ENCODE measurements at regions not wholly inside any gene's neighbourhood (a gene's known extent, or its start where the extent isn't known, plus 50 kb on each side); places are given as distances from the start of the nearest gene placed in this dataset.

GRCh38 chr4:4719436-4719835, 140.0 kb upstream of the MSX1 start:
- Histone ChIP-seq H2BK15ac (ENCODE audit: low read length) (no peak overlapping the region), H3K4ac (ENCODE audit: low read length) (no peak overlapping the region), H3K36me3 (replicated peaks in 1 of 2; ENCODE audit: control insufficient read depth in 2 of 2, insufficient read depth in 2 of 2, low read length in 2 of 2) (no peaks in the 10 kb centered on the region), H2AK5ac (ENCODE audit: low read depth, low read length) (no peak overlapping the region), H3K18ac (ENCODE audit: low read length) (no peak overlapping the region), H2BK5ac (ENCODE audit: low read length) (no peak overlapping the region), H3K9ac (ENCODE audit: low read depth, low read length, poor library complexity) (no peak overlapping the region), H2AFZ (ENCODE audit: low read length) (no peak overlapping the region), H3K23ac (ENCODE audit: low read depth, low read length, poor library complexity) (no peak overlapping the region), H2BK12ac (ENCODE audit: low read length) (no peak overlapping the region), H3K4me2 (ENCODE audit: insufficient read depth, low read length, poor library complexity, severe bottlenecking) (no peak overlapping the region), H3K14ac (ENCODE audit: low read length) (no peak overlapping the region), H4K91ac (ENCODE audit: low read depth, low read length, poor library complexity) (no peak overlapping the region), H4K8ac (ENCODE audit: low read depth, low read length) (no peak overlapping the region), H3K27me3 (ENCODE audit: control insufficient read depth in 3 of 3, insufficient read depth in 3 of 3, low read depth in 1 of 3, low read length in 3 of 3) (no peaks in the 10 kb centered on the region), H3K4me3 (ENCODE audit: low read length in 2 of 2) (no peak overlapping the region), H3K27ac (replicated peaks; ENCODE audit: low read length) (no peak overlapping the region), H3K4me1 (ENCODE audit: control insufficient read depth in 2 of 2, insufficient read depth in 1 of 2, low read depth in 1 of 2, low read length in 2 of 2) (peaks cover 0 to 3% of the 10 kb centered on the region in 2 donors), H3K9me3 (replicated peaks in 1 of 2; ENCODE audit: control insufficient read depth in 2 of 2, insufficient read depth in 1 of 2, low read depth in 1 of 2, low read length in 2 of 2) (peaks cover 0 to 3% of the 10 kb centered on the region in 2 donors), H3K79me1 (ENCODE audit: low read depth, low read length) (no peaks in the 10 kb centered on the region), H2BK120ac (ENCODE audit: low read depth, low read length) (peak overlapping the region; percentile 49)
- no CpG with 5 or more reads among the region's 4 CpGs for WGBS, 2 donors (ENCODE audit: extremely low coverage in 2 of 2, insufficient read length in 2 of 2, insufficient replicate concordance in 1 of 2)
- no peak for DNase-seq (ENCODE audit: low spot score)

- Histone ChIP-seq H3K14ac (ENCODE audit: low read length) (no peak overlapping the region), H3K23ac (ENCODE audit: low read depth, low read length, poor library complexity) (no peak overlapping the region), H3K79me1 (ENCODE audit: low read depth, low read length) (no peaks in the 10 kb centered on the region), H3K9me3 (replicated peaks in 1 of 2; ENCODE audit: control insufficient read depth in 2 of 2, insufficient read depth in 1 of 2, low read depth in 1 of 2, low read length in 2 of 2) (no peaks in the 10 kb centered on the region), H3K27ac (replicated peaks; ENCODE audit: low read length) (no peak overlapping the region), H3K4me2 (ENCODE audit: insufficient read depth, low read length, poor library complexity, severe bottlenecking) (no peak overlapping the region), H2AK5ac (ENCODE audit: low read depth, low read length) (no peak overlapping the region), H4K8ac (ENCODE audit: low read depth, low read length) (no peak overlapping the region), H3K4me1 (ENCODE audit: control insufficient read depth in 2 of 2, insufficient read depth in 1 of 2, low read depth in 1 of 2, low read length in 2 of 2) (peaks cover 0 to 6% of the 10 kb centered on the region in 2 donors), H3K4me3 (ENCODE audit: low read length in 2 of 2) (peak overlapping the region in 1 of 2 donors; percentile 38), H3K18ac (ENCODE audit: low read length) (peak overlapping the region; percentile 39), H2AFZ (ENCODE audit: low read length) (no peak overlapping the region), H2BK5ac (ENCODE audit: low read length) (no peak overlapping the region), H2BK120ac (ENCODE audit: low read depth, low read length) (no peak overlapping the region), H3K4ac (ENCODE audit: low read length) (no peak overlapping the region), H2BK12ac (ENCODE audit: low read length) (peak overlapping the region; percentile 43), H4K91ac (ENCODE audit: low read depth, low read length, poor library complexity) (no peak overlapping the region), H3K9ac (ENCODE audit: low read depth, low read length, poor library complexity) (no peak overlapping the region), H3K36me3 (replicated peaks in 1 of 2; ENCODE audit: control insufficient read depth in 2 of 2, insufficient read depth in 2 of 2, low read length in 2 of 2) (no peaks in the 10 kb centered on the region), H3K27me3 (ENCODE audit: control insufficient read depth in 3 of 3, insufficient read depth in 3 of 3, low read depth in 1 of 3, low read length in 3 of 3) (no peaks in the 10 kb centered on the region), H2BK15ac (ENCODE audit: low read length) (no peak overlapping the region)
- WGBS, 2 donors (ENCODE audit: extremely low coverage in 2 of 2, insufficient read length in 2 of 2, insufficient replicate concordance in 1 of 2), result no CpG with 5 or more reads among the region's 6 CpGs
- no peak for DNase-seq (ENCODE audit: low spot score)
Measured at GRCh38 chr4:4717692-4718091, 141.8 kb upstream of the MSX1 start.

GRCh38 chr4:4714331-4714730, 145.1 kb upstream of the MSX1 start:
- no peak overlapping the region for H3K23ac ChIP-seq (ENCODE audit: low read depth, low read length, poor library complexity)
- H3K4ac ChIP-seq (ENCODE audit: low read length), result no peak overlapping the region
- no peak overlapping the region for H2AFZ ChIP-seq (ENCODE audit: low read length)
- H4K8ac ChIP-seq (ENCODE audit: low read depth, low read length), result no peak overlapping the region
- H2BK5ac ChIP-seq (ENCODE audit: low read length), result no peak overlapping the region
- no peak overlapping the region for H2BK12ac ChIP-seq (ENCODE audit: low read length)
- H3K4me2 ChIP-seq (ENCODE audit: insufficient read depth, low read length, poor library complexity, severe bottlenecking), result no peak overlapping the region
- WGBS, 2 donors (ENCODE audit: extremely low coverage in 2 of 2, insufficient read length in 2 of 2, insufficient replicate concordance in 1 of 2), result no CpG with 5 or more reads among the region's 2 CpGs
- no peak overlapping the region for H3K9ac ChIP-seq (ENCODE audit: low read depth, low read length, poor library complexity)
- H3K4me3 ChIP-seq (ENCODE audit: low read length in 2 of 2), result no peak overlapping the region
- no peak overlapping the region for H2AK5ac ChIP-seq (ENCODE audit: low read depth, low read length)
- no peak overlapping the region for H3K27ac ChIP-seq (replicated peaks; ENCODE audit: low read length)
- H2BK15ac ChIP-seq (ENCODE audit: low read length), result no peak overlapping the region
- H3K4me1 ChIP-seq (ENCODE audit: control insufficient read depth in 2 of 2, insufficient read depth in 1 of 2, low read depth in 1 of 2, low read length in 2 of 2), result peaks cover 0 to 3% of the 10 kb centered on the region in 2 donors
- no peak overlapping the region for H3K14ac ChIP-seq (ENCODE audit: low read length)
- no peak for DNase-seq (ENCODE audit: low spot score)
- no peak overlapping the region for H3K18ac ChIP-seq (ENCODE audit: low read length)
- no peaks in the 10 kb centered on the region for H3K27me3 ChIP-seq (ENCODE audit: control insufficient read depth in 3 of 3, insufficient read depth in 3 of 3, low read depth in 1 of 3, low read length in 3 of 3)
- no peaks in the 10 kb centered on the region for H3K36me3 ChIP-seq (replicated peaks in 1 of 2; ENCODE audit: control insufficient read depth in 2 of 2, insufficient read depth in 2 of 2, low read length in 2 of 2)
- H3K9me3 ChIP-seq (replicated peaks in 1 of 2; ENCODE audit: control insufficient read depth in 2 of 2, insufficient read depth in 1 of 2, low read depth in 1 of 2, low read length in 2 of 2), result no peaks in the 10 kb centered on the region
- H3K79me1 ChIP-seq (ENCODE audit: low read depth, low read length), result no peaks in the 10 kb centered on the region
- H2BK120ac ChIP-seq (ENCODE audit: low read depth, low read length), result no peak overlapping the region
- no peak overlapping the region for H4K91ac ChIP-seq (ENCODE audit: low read depth, low read length, poor library complexity)

GRCh38 chr4:4712800-4713528, 146.5 kb upstream of the MSX1 start:
- Histone ChIP-seq H2BK120ac (ENCODE audit: low read depth, low read length) (no peak overlapping the region), H3K27me3 (ENCODE audit: control insufficient read depth in 3 of 3, insufficient read depth in 3 of 3, low read depth in 1 of 3, low read length in 3 of 3) (no peaks in the 10 kb centered on the region), H2AK5ac (ENCODE audit: low read depth, low read length) (no peak overlapping the region), H4K91ac (ENCODE audit: low read depth, low read length, poor library complexity) (no peak overlapping the region), H3K23ac (ENCODE audit: low read depth, low read length, poor library complexity) (no peak overlapping the region), H2BK5ac (ENCODE audit: low read length) (no peak overlapping the region), H3K79me1 (ENCODE audit: low read depth, low read length) (no peaks in the 10 kb centered on the region), H2AFZ (ENCODE audit: low read length) (no peak overlapping the region), H3K4me2 (ENCODE audit: insufficient read depth, low read length, poor library complexity, severe bottlenecking) (no peak overlapping the region), H4K8ac (ENCODE audit: low read depth, low read length) (no peak overlapping the region), H2BK12ac (ENCODE audit: low read length) (no peak overlapping the region), H3K18ac (ENCODE audit: low read length) (no peak overlapping the region), H3K27ac (replicated peaks; ENCODE audit: low read length) (no peak overlapping the region), H3K14ac (ENCODE audit: low read length) (no peak overlapping the region), H3K9me3 (replicated peaks in 1 of 2; ENCODE audit: control insufficient read depth in 2 of 2, insufficient read depth in 1 of 2, low read depth in 1 of 2, low read length in 2 of 2) (no peaks in the 10 kb centered on the region), H2BK15ac (ENCODE audit: low read length) (no peak overlapping the region), H3K4me3 (ENCODE audit: low read length in 2 of 2) (no peak overlapping the region), H3K4ac (ENCODE audit: low read length) (no peak overlapping the region), H3K9ac (ENCODE audit: low read depth, low read length, poor library complexity) (no peak overlapping the region), H3K4me1 (ENCODE audit: control insufficient read depth in 2 of 2, insufficient read depth in 1 of 2, low read depth in 1 of 2, low read length in 2 of 2) (peaks cover 0 to 3% of the 10 kb centered on the region in 2 donors), H3K36me3 (replicated peaks in 1 of 2; ENCODE audit: control insufficient read depth in 2 of 2, insufficient read depth in 2 of 2, low read length in 2 of 2) (no peaks in the 10 kb centered on the region)
- no CpG with 5 or more reads among the region's 3 CpGs for WGBS, 2 donors (ENCODE audit: extremely low coverage in 2 of 2, insufficient read length in 2 of 2, insufficient replicate concordance in 1 of 2)
- DNase-seq (ENCODE audit: low spot score), result no peak
